ENCODE measurements at regions not wholly inside any gene's neighbourhood (a gene's known extent, or its start where the extent isn't known, plus 50 kb on each side); places are given as distances from the start of the nearest gene placed in this dataset.

DNA sequence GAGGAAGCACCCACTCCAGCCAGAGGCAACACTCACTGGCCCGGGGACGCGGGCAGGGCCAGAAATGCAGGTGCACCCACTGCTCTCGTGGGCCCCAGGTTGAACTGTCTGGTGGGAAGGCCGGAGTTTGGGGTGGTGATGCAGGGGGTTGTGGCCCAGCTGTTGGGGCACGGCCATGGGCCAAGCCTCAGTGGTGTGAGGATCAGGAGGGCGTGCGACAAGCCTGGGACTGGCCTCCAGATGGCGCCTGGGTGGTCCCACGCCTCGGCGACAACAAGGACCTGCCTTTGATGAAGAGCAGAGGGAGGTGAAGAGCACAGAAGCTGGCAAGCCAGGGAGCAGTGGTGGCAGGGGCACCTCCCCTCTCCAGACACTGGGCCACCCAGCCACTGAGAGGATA is 240.8 kb downstream of the BRD1 start:
- no peak for DNase-seq (ENCODE audit: low spot score)

DNA sequence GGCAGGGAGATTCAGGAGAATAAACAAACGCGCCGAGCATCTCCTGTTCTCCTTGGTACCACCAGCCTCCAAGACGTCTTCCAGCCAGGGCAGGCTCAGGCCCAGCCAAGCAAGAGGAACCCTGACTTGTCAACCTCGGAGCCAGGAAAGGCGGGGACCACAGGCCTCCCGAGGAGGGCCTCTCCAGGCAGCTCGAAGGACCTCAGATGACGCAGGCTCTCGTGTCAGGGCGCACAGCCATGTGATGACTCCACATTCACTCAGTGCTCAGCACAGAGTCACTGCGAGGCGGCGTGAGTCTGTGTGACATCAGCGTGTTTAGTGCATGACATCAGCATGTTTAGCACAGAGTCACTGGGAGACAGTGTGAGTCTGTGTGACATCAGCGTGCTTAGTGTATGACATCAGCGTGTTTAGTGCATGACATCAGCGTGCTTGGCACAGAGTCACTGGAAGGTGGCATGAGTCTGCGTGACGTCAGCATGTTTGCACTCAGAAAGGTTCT is 241.4 kb downstream of the BRD1 start:
- DNase-seq (ENCODE audit: low spot score) = no peak

DNA sequence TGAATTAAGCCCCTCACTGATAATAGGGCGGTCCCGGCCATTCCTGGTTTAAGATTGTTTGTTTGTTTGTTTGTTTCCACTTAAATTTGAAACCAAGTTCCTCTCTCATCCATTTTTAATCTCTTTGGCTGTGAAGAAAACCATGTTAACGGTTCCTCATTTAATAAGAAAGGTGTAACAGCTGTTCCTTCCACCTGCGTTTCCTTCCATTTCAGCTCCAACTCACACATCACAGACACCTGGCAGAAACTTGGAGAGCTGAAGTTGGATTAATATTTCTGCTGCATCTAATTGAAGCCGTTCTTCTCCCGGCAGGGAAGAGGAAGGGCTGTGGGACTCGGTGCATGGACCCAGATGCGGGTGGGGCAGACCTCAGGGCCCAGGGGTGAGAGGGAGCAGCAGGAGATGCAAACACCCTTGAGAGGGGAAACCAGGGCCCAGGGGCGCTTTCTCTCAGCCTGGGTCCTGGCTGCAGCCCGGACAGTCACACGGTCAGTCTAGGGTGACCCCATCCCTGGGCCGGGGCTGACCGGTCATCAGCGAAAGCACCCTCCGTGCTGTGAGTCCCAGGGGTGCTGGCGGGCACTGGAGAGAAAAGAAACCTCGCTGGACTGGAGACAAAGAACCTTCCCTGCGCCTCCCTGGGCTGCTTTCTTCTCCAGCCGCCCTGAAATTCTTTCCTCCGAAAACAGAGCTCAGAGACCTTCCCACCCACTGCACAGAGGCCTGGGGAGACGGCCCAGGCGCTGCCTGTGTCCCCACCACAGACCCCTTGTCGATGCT is 242.0 kb downstream of the BRD1 start:
- DNase-seq (ENCODE audit: low spot score) = no peak

DNA sequence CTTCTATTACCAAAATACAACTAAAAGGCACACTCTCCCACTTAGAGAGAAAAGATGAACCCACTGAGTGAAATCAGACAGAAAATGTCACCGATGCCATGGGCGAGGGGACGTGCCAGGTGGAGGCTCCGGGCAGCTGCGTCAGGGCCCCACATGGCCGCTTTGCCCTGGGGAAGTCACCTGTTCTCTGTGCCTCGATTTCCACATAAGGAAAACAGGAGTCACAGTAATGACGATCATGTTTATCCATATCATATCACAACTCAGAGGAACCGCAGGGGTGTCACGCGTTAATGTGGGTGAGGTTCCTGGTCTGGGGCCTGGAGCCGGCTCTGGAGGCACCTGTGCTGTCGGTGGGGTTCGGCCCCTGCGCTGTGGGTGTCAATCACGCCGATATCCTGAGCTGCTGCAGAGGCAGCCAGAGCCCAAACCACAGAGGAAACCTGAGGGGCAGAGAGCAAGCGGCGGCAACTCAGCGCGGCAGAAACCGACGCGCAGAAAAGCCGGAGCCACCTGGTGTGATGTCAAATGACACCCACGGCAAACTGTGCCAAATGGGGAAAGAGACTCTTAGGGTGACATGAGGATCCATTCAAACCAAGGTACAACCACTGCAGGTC is 243.7 kb downstream of the BRD1 start:
- no peak for DNase-seq (ENCODE audit: low spot score)

DNA sequence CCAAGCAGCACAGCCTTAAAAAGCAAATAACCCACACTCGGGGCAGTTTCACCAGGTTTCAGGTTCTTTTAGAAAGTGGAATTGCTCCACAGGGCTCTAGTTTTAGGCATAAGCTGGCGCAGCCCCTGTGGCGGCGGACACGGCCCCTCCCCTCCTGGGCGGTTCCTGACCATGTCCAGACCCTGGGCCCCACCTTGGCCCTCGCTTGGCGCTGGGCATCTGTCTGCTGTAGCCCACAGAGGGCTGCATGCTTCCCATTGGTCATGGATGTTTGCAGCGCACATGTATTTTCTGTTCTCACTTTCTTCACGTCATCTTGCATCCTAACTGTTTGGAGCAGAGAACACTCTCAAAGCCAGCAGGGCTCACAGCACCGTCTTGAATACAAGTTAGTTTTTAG is 244.3 kb downstream of the BRD1 start:
- no peak for DNase-seq (ENCODE audit: low spot score)

DNA sequence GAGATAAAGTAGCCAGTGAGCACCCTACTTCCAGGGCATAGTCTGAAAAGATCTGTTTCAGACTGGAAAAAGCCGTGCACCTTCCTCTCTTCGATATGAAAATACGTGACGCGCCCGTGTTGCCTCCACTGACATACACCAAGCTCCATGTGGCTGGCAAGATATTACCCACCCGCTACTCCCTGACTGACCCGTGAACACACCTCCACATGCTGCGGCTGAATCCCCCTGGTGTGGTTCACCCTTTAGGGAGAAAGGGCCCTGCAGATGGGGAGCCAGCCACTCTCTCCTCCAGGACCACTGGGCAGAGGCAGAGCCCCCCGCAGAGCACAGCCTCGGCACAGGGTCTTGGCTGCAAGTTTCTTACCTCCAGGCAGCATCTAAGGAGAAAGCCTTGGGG is 245.0 kb downstream of the BRD1 start:
- no peak for DNase-seq (ENCODE audit: low spot score)

DNA sequence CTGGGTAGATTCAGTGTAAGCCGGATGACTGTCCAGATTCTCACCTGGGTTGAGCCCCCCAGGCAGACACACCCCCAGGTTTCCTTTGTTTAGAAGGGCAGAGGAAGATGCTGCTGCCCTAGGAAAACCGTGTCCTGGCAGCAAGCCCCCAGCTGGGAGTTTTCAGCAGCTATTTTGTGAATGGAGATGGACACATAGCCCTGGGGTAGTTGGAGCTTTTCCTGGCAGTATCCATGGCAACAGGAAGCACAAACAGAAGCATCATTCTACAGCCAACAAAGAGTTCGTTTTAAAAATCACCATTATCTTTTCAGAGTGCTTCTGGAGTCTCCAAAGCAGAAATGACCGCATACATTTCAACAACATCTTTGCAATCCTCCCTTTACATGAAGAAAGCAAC is 245.5 kb downstream of the BRD1 start:
- no peak for DNase-seq (ENCODE audit: low spot score)

DNA sequence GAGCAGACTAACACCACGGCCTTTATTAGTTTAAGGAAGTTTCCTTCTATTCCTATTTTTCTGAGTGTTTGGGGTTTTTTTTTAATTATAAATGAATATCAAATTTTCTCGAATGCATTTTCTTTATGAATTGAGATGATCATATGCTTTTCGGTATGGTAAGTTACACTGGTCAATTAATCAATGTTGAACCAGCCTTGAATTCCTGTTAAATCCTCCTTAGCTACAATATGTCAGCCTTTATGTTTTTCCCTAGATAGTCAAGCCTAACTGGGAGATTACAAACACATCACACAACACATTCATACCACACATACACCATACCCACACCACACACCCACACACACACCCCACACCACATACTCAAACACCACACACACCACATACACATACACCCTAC is 247.6 kb downstream of the BRD1 start:
- DNase-seq (ENCODE audit: low spot score) = no peak

DNA sequence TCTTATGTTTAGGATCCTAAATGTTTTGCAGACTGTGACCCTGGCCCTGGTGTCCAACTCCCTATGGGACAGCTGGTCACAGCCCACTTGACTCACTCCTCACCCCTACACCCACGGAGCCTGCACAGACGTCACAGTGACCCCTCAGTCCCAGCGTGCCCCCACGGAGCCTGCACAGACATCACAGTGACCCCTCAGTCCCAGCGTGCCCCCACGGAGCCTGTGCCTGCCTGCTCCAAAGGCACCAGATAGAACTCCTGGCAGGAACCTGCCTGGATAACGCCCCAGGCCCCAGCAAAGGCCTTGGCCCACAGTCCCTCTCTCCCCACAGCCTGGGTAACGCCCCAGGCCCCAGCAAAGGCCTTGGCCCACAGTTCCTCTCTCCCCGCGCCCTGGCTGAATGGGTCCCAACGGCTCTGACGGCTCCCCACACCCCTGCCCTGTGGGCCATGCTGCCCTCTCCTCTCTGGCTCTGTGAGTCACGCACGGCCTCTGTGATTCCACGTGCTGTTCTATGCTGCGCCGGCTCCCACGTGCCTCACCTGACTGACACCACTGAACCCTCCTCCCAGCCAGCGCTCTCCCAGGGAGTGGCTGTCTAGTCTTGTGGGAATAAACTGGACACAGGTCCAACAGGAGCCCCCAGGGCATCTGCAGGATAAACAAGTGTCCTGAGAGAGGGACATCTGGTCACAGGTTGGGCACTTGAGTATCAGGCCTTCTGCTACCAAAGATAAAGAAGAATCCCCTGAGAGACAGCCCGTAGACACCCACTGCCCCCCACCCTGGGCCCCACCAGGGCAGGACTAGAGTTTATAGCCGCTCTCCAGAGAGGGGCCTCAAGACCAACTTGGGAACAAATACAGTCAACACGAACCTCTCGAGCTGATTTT is 250.3 kb downstream of the BRD1 start:
- DNase-seq (ENCODE audit: low spot score) = no peak

DNA sequence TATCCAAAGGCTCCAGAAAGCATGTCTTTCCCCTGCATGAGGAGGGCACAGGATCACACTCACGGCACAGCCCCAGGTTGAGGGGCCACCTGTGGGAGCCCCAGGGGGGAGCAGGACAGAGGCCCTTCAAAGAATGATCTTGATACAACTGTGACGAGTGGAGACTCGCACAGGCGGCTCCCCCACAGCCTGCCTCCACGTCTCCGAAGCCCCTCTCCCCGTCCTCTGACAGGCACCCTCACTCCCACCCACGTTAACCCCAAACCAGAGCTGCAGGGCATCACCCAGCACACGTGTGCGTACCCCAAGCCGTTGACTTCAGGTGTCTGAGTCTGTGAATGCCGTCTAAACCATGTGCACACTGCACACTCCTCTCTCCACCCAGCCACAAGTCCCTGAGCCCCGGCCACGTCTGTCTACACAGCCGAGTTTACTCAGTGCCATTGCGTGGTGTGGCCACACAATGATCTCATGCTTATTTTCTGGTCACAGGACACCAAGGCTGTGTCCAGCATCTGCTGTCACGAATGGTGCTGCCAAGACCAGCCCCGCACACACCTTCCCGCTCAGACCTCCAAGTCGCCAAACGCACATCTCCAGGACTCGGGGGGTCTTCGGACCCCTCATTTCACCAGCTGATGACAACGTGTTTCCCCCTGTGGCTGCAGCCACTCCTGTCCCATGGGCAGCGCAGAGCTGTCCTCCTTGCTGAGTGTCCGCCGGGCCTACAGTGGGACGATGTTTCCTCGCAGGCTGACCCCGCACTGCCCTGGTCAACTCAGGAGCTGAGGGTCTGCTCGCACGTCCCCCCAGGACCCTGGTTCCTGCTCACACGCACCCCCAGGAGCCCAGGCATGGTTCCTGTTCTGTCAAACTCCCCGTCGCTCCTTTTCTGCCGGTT is 251.2 kb downstream of the BRD1 start:
- DNase-seq (ENCODE audit: low spot score) = no peak

DNA sequence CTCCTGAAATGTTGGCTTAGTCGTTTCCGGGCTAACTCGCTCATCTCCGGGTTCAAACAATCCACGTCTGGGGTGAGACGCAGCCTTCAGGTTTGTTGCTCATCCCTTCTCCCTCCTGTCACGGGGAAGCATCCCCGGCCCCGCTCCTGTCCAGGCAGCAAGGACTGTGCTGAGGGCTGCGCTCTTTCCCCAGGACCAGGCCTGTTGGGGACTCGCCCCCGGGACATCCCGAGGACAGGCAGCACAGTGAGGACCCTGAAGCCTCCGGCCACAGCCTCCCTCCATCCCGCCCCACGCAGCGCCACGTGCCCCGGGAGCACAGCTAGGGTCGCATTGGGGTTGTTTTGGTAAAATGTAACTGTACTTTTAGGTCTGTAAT is 252.0 kb downstream of the BRD1 start:
- no peak for DNase-seq (ENCODE audit: low spot score)

DNA sequence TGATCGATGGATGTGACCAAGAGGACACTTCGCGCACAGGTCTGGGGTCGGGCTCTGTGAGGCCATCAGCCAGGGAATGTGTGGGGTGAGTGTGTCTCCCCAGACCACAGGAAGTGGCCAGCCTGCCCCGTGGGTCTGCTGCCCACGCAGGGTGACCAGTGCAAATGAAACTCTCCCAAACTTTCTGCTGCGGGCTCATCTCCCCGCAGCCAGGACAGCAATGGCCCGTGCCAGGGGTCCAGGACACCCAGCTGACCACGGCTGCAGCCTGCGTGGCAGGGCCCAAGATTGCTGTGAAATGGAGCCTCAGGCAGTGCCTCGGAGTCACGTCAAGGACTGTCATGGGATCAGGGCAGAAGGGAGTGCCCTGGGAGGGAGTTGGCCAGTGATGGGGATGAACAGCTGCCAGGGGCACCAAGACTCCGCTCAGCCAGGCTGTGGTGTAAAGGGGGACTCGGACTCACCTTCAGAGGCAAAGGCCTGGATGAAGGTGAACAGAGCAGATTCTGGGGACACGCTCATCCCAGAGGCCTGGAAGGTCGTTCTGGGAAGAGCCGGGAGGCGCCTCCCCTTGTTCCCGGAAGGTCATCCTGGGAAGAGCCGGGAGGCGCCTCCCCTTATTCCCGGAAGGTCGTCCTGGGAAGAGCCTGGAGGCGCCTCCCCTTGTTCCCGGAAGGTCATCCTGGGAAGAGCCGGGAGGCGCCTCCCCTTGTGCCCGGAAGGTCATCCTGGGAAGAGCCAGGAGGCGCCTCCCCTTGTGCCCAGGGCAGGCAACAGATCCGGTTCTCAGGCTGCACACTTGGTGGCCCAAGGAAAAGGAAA is 252.6 kb downstream of the BRD1 start:
- DNase-seq (ENCODE audit: low spot score) = no peak

DNA sequence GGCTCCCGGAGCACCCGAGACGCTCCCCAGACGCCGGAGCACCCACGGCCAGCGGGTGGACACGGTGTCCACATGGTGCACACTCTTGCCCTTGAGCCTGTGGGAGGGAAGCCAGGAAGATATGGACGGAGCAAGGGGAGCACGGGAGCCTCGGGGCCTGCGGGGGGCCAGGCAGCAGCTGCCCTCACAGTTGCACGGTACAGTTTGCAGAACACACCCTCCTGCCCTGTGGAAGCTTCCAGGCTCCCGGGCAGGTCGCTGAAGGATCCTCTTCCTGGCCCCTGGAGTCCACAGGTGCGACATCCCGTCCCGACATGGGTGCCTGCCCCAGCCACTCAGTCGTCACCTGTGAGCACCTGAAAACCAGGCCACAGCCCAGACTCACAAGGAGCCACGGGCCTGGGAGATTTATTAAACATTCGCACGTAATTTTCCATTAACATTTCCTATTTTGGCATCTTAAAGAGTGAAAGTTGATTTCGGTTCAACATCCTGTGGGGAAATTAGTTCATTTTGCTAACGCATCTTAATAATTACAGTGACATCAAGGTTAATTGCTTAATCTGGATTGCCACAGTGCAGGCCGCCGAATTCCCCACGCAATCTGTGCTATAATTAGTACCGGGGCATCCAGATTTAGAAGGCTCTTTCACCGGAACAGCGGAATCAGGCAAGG is 253.3 kb downstream of the BRD1 start:
- DNase-seq (ENCODE audit: low spot score) = no peak

DNA sequence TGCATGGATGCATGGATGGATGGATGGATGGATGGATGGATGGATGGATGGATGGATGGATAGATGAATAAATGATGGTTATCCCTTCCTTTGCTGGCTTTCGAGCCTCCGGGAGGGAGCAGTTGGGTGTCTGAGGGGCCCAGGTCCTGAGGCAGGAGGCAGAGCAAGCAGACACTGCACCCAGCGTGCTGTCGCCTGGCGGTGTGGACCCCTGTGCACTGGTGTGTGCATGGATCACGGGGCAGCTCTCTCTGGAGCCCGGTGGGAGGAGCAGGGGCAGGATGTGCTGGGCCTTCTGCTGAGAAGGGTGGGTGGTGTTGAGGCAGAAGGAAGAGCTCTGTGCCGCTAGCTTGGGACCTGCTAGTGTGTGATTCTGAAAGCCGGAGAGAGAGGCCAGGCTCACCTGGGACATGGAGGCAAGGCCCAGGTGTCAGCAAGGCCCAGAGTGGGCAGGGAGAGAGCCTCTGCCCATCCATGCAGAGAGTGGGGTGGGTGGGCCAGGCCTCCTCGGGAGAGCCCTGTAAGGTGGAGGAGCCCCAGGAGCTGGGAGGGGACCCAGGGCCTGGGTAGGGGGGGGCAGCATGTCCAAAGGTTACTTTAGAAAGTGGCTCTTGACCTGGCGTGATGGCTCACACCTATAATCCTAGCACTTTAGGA is 254.4 kb downstream of the BRD1 start:
- DNase-seq (ENCODE audit: low spot score) = no peak

DNA sequence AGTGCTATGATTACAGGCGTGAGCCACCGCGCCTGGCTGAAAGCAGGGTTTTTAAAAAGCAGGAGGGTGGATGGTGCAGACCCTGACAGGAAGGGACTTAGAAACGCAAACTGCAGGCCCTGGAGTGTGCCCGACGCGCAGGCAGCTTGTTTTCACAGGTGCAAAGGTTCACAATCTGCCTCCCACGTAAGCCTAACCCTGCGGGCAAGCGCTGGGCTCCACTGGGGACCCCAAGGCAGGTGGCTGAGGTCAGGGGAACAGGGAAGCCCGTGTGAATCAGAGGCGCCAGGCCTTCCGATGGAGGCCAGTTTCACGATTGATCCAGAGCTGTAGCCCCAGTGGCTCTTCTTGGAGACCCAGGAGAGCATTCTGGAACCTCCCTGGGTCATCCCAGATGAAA is 256.3 kb downstream of the BRD1 start:
- no peak for DNase-seq (ENCODE audit: low spot score)

DNA sequence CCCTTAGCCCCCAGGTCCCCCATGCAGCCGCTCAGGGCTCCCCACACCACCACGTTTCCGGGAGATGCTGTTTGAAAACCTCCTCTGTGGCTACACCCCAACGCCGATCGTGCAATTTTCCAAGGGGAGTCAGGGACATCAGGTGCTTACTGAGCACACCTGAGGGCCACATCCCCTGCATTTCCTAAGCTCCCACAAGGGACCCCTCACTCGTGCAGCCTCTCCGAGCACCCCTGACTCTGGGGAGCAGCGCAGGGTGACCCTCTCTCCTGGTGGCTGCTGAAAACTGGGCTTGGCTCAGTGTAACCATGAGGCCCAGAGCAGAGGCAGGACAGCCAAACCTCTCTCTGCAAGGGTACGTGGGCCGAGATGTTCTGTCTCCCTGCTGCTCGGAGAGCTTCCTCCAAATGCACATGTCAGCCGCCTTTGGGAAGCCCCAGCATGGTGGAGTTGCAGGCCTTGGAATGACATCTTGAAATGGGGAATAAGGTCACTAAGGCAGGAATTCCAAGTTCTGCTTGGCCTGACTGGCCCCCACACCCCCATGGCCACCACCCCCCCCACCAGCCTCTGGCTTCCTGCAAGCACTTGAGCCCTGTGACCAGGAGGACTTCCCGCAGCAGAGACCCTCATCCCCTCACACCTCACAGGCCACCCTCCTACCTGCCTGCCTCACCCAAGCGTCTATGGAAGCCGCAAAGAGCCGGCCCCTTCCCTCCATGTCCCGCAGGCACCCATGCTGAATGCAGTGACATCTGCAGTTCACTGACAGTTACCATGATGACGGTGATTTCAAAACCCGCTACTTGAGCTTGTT is 257.4 kb downstream of the BRD1 start:
- DNase-seq (ENCODE audit: low spot score) = no peak

DNA sequence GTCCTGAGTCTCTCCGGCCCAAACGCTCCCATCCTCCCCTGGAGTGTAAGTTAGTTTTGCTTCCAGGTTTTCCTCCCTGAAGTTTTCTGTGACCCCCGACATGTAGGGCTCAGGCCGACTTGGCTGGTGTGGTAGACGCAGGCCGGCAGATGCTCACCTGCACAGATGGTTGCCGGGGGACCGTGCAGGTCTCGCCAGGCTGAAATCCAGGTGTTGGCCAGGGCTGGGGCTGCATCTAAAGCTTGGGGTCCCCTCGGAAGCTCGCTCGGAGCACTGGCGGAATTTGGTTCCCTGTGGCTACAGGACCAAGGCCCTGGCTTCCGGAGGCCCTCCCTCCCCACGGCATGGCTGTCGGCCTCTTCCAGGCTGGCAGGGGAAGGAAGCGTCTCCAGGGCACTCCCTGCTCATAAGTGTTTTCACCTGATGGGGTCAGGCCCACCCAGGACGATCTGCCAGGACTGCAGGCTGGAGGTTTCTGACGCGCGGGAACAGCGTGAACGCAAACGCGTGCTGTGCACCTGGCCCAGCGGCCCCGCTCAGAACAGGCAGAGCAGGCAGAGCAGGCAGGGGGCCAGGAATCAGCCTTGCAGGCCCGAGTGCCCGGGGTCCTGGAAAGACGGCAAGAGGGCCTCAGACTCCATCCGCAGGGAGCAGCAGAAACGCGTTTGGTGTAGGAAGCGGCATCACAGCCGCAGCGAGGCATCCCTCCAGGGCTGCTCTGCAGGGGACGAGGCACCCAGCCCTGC is 258.2 kb downstream of the BRD1 start:
- no peak for DNase-seq (ENCODE audit: low spot score)

DNA sequence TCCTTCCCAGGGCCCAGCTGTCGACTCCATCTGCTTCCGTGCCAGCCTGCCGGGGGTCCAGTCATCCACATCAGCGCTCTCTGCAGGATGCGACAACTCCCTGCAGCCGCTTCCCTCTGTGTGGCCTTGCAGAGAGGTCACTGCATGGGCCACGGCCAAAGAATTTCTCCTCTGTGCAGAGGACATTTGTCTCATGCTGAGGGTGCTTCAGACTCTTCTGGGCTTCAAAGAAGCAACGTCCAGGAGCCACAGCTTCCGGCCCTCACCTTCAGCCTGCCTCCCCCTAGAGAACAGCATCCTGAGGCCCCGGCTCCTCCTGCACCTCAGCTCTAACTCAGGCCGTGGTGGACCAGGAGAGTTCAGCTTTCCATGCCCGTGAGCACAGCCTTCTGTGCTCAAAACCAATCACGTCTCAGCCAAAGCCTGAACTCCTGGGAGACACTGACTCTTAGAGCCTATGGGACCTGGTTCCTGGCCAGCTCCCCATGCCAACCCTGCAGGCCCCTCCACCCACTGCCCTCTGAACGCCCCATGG is 258.9 kb downstream of the BRD1 start:
- no peak for DNase-seq (ENCODE audit: low spot score)

Measured in SW480 (cell line).